ENCODE measurements at regions not wholly inside any gene's neighbourhood (a gene's known extent, or its start where the extent isn't known, plus 50 kb on each side); places are given as distances from the start of the nearest gene placed in this dataset.

- TF ChIP-seq CTCF (conservative IDR thresholded peaks at IDR 0.05; ENCODE audit: low read depth, low read length) (no peak), EZH2 (IDR thresholded peaks at IDR 0.05; ENCODE audit: borderline replicate concordance, low read depth, low read length, poor library complexity, severe bottlenecking) (no peak)
Measured at GRCh38 chr6:140932909-140933308, 1199.8 kb upstream of the GJE1 start.

Measured in A673 (cell line).